HL-60 (cell line): ENCODE measurements at regions not wholly inside any gene's neighbourhood (a gene's known extent, or its start where the extent isn't known, plus 50 kb on each side); places are given as distances from the start of the nearest gene placed in this dataset.

Experiments used
- DNase-seq, 2 experiments: peaks; one replicate each; pipeline ENCODE4 v3.0.0-alpha.2; 2010 to 2020; ENCODE audit warnings: low read depth in 1 of 2, low spot score in 1 of 2
- H3K27ac ChIP-seq: fragments of 250-450 bp; sonication (Bioruptor Pico); replicated peaks from 2 replicates; pipeline ENCODE4 v1.5.1; 2020; ENCODE audit warnings: mild to moderate bottlenecking, moderate library complexity
- H3K27me3 ChIP-seq: fragments of 250-450 bp; sonication (Bioruptor Pico); 2 replicates; pipeline ENCODE4 v1.5.1; 2021; ENCODE audit warnings: mild to moderate bottlenecking, moderate library complexity; ENCODE audit not compliant: insufficient read depth, poor library complexity, severe bottlenecking
- H3K4me3 ChIP-seq: replicated peaks from 2 replicates; pipeline ENCODE4 v1.5.1; 2011; ENCODE audit warnings: mild to moderate bottlenecking, control low read depth, low read length; ENCODE audit not compliant: insufficient read depth
- CTCF ChIP-seq: IDR thresholded peaks from one replicate; pipeline ENCODE4 v1.5.1; 2011; ENCODE audit warnings: low read length, control low read depth, inconsistent platforms; ENCODE audit not compliant: insufficient read depth
- GABPA ChIP-seq: IDR thresholded peaks from 2 replicates; pipeline ENCODE4 v1.6.1; 2012; ENCODE audit warnings: low read depth
- POLR2AphosphoS5 ChIP-seq: IDR thresholded peaks from 2 replicates; pipeline ENCODE4 v1.6.1; 2012; ENCODE audit warnings: low read depth
- REST ChIP-seq: IDR thresholded peaks from 2 replicates; pipeline ENCODE4 v1.6.1; 2012; ENCODE audit warnings: low read depth; ENCODE audit not compliant: insufficient replicate concordance
- SPI1 ChIP-seq: IDR thresholded peaks from 2 replicates; pipeline ENCODE4 v1.6.1; 2012; ENCODE audit warnings: low read depth, mild to moderate bottlenecking, borderline replicate concordance

GRCh38 chr2:37856101-37856751 lies 68.9 kb upstream of the RMDN2 start:
- Histone ChIP-seq H3K4me3 (no peak overlapping the region), H3K27ac (no peak overlapping the region), H3K27me3 (no peaks in the 10 kb centered on the region)
- DNase-seq = no peak
- TF ChIP-seq POLR2AphosphoS5 (no peak), REST (no peak), CTCF (no peak), SPI1 (no peak), GABPA (no peak)

- no peak for TF ChIP-seq POLR2AphosphoS5
- H3K4me3 ChIP-seq = no peak overlapping the region
- H3K27me3 ChIP-seq = no peaks in the 10 kb centered on the region
- no peak overlapping the region for H3K27ac ChIP-seq
- DNase-seq = no peak
These were observed 67.3 kb upstream of the RMDN2 start for GRCh38 chr2:37857575-37858399.

GRCh38 chr2:37858400-37858711 lies 66.7 kb upstream of the RMDN2 start:
- no peak overlapping the region for H3K4me3 ChIP-seq
- no peak for DNase-seq
- no peak overlapping the region for H3K27ac ChIP-seq
- no peak for TF ChIP-seq GABPA
- no peak for TF ChIP-seq CTCF
- TF ChIP-seq SPI1 = no peak
- no peak for TF ChIP-seq POLR2AphosphoS5
- no peak for TF ChIP-seq REST
- no peaks in the 10 kb centered on the region for H3K27me3 ChIP-seq

- H3K27me3 ChIP-seq = no peaks in the 10 kb centered on the region
- H3K27ac ChIP-seq = no peak overlapping the region
- no peak for DNase-seq
- no peak for TF ChIP-seq REST
- TF ChIP-seq CTCF = no peak
- TF ChIP-seq SPI1 = no peak
- TF ChIP-seq POLR2AphosphoS5 = no peak
- TF ChIP-seq GABPA = no peak
- H3K4me3 ChIP-seq = no peak overlapping the region
These were observed 66.3 kb upstream of the RMDN2 start for GRCh38 chr2:37858725-37859267.
